DND-41 (cell line): ENCODE measurements at regions not wholly inside any gene's neighbourhood (a gene's known extent, or its start where the extent isn't known, plus 50 kb on each side); places are given as distances from the start of the nearest gene placed in this dataset.

ENCODE experiments used
- CTCF ChIP-seq: IDR thresholded peaks from 2 replicates; pipeline ENCODE4 v1.5.1; 2012; ENCODE audit warnings: borderline replicate concordance, low read length, moderate library complexity, mild to moderate bottlenecking; ENCODE audit not compliant: poor library complexity, severe bottlenecking; ENCODE audit errors: extremely low read depth
- EZH2 ChIP-seq: IDR thresholded peaks from 3 replicates; pipeline ENCODE4 v1.6.1; 2012; ENCODE audit warnings: borderline replicate concordance, low read depth, mild to moderate bottlenecking, moderate library complexity, low read length, inconsistent platforms; ENCODE audit not compliant: severe bottlenecking

DNA sequence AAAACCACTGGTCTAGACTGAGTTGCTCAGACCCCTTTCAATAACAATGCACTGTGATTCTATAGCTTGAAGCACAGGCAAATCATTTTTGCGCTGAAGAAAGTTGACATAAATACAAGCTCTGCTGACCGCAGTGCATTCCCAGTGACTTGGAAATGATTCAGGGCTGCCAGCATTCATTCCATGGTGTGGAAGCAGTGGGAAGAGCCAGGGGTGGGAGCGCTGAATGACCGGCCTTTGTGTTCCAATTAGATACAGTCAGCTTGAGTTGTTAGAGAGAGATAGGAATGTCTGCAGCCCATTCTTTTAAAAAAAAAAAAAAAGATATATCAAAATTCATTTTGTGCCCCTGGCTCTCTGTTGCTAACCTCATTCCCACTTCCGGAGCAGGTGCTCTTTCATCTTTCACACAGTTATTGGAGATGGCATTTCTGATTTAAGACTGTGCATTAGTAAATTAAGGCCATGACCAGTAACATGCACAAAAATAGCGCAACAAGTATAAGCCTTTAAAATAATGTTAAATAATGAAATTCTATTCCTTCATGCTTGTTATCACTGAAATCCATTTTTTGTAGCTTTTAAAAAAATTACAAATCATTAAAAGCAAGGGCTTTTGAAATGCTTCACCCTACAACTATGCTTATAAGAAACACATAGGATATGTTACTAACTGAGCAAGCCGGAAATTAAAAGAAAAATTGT, 59.4 kb upstream of the CTLA4 start:
- no peak for TF ChIP-seq CTCF
- no peak for TF ChIP-seq EZH2
